ENCODE measurements at regions not wholly inside any gene's neighbourhood (a gene's known extent, or its start where the extent isn't known, plus 50 kb on each side); places are given as distances from the start of the nearest gene placed in this dataset.

DNA sequence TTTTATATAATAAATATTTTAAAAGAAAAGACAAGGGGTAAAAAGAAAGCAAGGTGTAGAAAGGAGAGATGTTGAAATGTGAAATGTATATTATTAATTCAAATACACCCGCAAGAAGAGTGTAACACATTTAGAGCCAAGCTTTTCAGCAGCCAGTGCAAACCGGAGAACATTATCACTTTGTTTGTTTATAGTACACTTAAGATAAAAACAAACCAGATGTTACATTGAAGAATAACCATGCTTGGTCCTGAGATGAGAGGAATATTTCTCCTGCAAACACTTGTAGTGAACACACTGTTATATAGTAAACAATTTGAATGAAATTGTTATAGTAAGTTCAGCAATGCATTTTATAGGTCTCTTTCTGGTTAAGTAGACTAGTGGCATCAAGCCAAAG is 1441.5 kb downstream of the OTOL1 start:
- Histone ChIP-seq H3K9me3 (no peaks in the 10 kb centered on the region), H3K4me3 (ENCODE audit: low read depth, low read length) (no peak overlapping the region), H3K4me1 (no peaks in the 10 kb centered on the region), H3K36me3 (ENCODE audit: control insufficient read depth, insufficient read depth, low read length) (no peaks in the 10 kb centered on the region), H3K27me3 (replicated peaks; ENCODE audit: control insufficient read depth, insufficient read depth, low read length) (no peaks in the 10 kb centered on the region)
- no peaks in the 10 kb centered on the region for H3K36me3 Mint-ChIP-seq (ENCODE audit: insufficient read depth, unreplicated experiment)
- peaks cover 4% of the 10 kb centered on the region for H3K27me3 Mint-ChIP-seq (ENCODE audit: insufficient read depth, unreplicated experiment)
- H3K4me1 Mint-ChIP-seq (ENCODE audit: low read depth, unreplicated experiment), result no peaks in the 10 kb centered on the region
- H3K27ac Mint-ChIP-seq (ENCODE audit: unreplicated experiment), result no peak overlapping the region
- intact Hi-C loops (cut with micrococcal nuclease; ENCODE audit: unreplicated experiment), result no loop called here
- TF ChIP-seq CTCF (IDR thresholded peaks at IDR 0.05; ENCODE audit: insufficient read depth in 1 of 2, low read depth in 1 of 2, low read length in 1 of 2, severe bottlenecking in 1 of 2, unreplicated experiment in 1 of 2), result no peak
- ChIA-PET CTCF (no interaction called here), POLR2A (no interaction called here)
- BruUV-seq (replicated peaks), result no TSS peak
- DNase-seq, result no peak
- no peaks in the 10 kb centered on the region for H3K9me3 Mint-ChIP-seq (ENCODE audit: unreplicated experiment)
- no peak overlapping the region for H3K4me3 Mint-ChIP-seq (ENCODE audit: unreplicated experiment)

- Mint-ChIP-seq H3K27ac (ENCODE audit: unreplicated experiment) (no peak overlapping the region), H3K4me1 (ENCODE audit: low read depth, unreplicated experiment) (no peaks in the 10 kb centered on the region), H3K27me3 (ENCODE audit: insufficient read depth, unreplicated experiment) (peaks cover under 1% of the 10 kb centered on the region), H3K4me3 (ENCODE audit: unreplicated experiment) (no peak overlapping the region), H3K9me3 (ENCODE audit: unreplicated experiment) (no peaks in the 10 kb centered on the region), H3K36me3 (ENCODE audit: insufficient read depth, unreplicated experiment) (no peaks in the 10 kb centered on the region)
- no peak for DNase-seq
- ChIA-PET POLR2A (no interaction called here), CTCF (no interaction called here)
- H3K9me3 ChIP-seq, result no peaks in the 10 kb centered on the region
- intact Hi-C loops (cut with micrococcal nuclease; ENCODE audit: unreplicated experiment), result no loop called here
- TF ChIP-seq CTCF (IDR thresholded peaks at IDR 0.05; ENCODE audit: insufficient read depth in 1 of 2, low read depth in 1 of 2, low read length in 1 of 2, severe bottlenecking in 1 of 2, unreplicated experiment in 1 of 2), result no peak
- no peaks in the 10 kb centered on the region for H3K36me3 ChIP-seq (ENCODE audit: control insufficient read depth, insufficient read depth, low read length)
- no TSS peak for BruUV-seq (replicated peaks)
- H3K4me1 ChIP-seq, result no peaks in the 10 kb centered on the region
- H3K4me3 ChIP-seq (ENCODE audit: low read depth, low read length), result no peak overlapping the region
- H3K27me3 ChIP-seq (replicated peaks; ENCODE audit: control insufficient read depth, insufficient read depth, low read length), result no peaks in the 10 kb centered on the region
Observed at GRCh38 chr3:162945626-162946025, 1449.0 kb downstream of the OTOL1 start.

DNA sequence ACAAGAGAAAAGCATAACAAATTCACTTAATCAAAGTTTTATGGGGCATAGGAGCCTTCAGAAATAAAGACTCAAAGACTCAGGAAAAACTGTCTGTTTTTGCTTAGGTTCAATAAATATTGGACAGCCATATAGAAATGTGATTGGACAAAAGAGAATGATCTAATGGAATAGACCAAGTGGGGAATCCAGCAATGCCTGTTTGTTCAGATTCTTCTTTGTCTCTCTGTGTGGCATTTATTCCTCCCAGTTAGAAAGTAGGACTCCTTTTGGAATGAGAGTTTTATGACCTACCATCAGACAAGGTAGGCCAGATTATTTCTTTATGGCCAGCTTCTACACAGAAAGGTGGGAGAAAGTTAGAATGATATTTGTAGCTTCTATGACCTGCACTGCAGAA is 1460.1 kb downstream of the OTOL1 start:
- ChIA-PET CTCF (no interaction called here), POLR2A (no interaction called here)
- Histone ChIP-seq H3K4me1 (0 out of 2 replicates have a peak, but pooled peaks cover 3% of the 10 kb centered on the region), H3K9me3 (no peaks in the 10 kb centered on the region), H3K27me3 (replicated peaks; ENCODE audit: control insufficient read depth, insufficient read depth, low read length) (no peaks in the 10 kb centered on the region), H3K36me3 (ENCODE audit: control insufficient read depth, insufficient read depth, low read length) (no peaks in the 10 kb centered on the region), H3K4me3 (ENCODE audit: low read depth, low read length) (no peak overlapping the region)
- Mint-ChIP-seq H3K27ac (ENCODE audit: unreplicated experiment) (no peak overlapping the region), H3K27me3 (ENCODE audit: insufficient read depth, unreplicated experiment) (no peaks in the 10 kb centered on the region), H3K36me3 (ENCODE audit: insufficient read depth, unreplicated experiment) (no peaks in the 10 kb centered on the region), H3K9me3 (ENCODE audit: unreplicated experiment) (no peaks in the 10 kb centered on the region), H3K4me3 (ENCODE audit: unreplicated experiment) (no peak overlapping the region), H3K4me1 (ENCODE audit: low read depth, unreplicated experiment) (no peaks in the 10 kb centered on the region)
- no TSS peak for BruUV-seq (replicated peaks)
- no peak for TF ChIP-seq CTCF (IDR thresholded peaks at IDR 0.05; ENCODE audit: insufficient read depth in 1 of 2, low read depth in 1 of 2, low read length in 1 of 2, severe bottlenecking in 1 of 2, unreplicated experiment in 1 of 2)
- no peak for DNase-seq
- intact Hi-C loops (cut with micrococcal nuclease; ENCODE audit: unreplicated experiment), result no loop called here
